GM10266 (cell line): ENCODE measurements at regions not wholly inside any gene's neighbourhood (a gene's known extent, or its start where the extent isn't known, plus 50 kb on each side); places are given as distances from the start of the nearest gene placed in this dataset.

Source experiments
- DNase-seq: peaks from one replicate; pipeline ENCODE4 v3.0.0; 2012; ENCODE audit errors: extremely low spot score
- CTCF ChIP-seq: IDR thresholded peaks from 2 replicates; pipeline ENCODE4 v1.5.1; 2012; ENCODE audit warnings: mild to moderate bottlenecking, low read depth; ENCODE audit not compliant: control insufficient read depth, insufficient read depth; ENCODE audit errors: missing control alignments

GRCh38 chr3:88785841-88786240 lies 321.6 kb upstream of the EPHA3 start:
- no peak for DNase-seq
- TF ChIP-seq CTCF = no peak

- TF ChIP-seq CTCF = no peak
- no peak for DNase-seq
Measured at GRCh38 chr3:88795503-88795902, 311.9 kb upstream of the EPHA3 start.

GRCh38 chr3:88807491-88808105 lies 299.8 kb upstream of the EPHA3 start:
- DNase-seq = no peak
- no peak for TF ChIP-seq CTCF

- no peak for DNase-seq
- TF ChIP-seq CTCF = no peak
Measured at GRCh38 chr3:88809993-88810392, 297.4 kb upstream of the EPHA3 start.

- DNase-seq = no peak
Measured at GRCh38 chr3:88810455-88810854, 297.0 kb upstream of the EPHA3 start.

GRCh38 chr3:88811096-88811495 lies 296.3 kb upstream of the EPHA3 start:
- no peak for DNase-seq
- no peak for TF ChIP-seq CTCF

More at GRCh38 chr3:88810455-88810854, 297.0 kb upstream of the EPHA3 start:
- no peak for TF ChIP-seq CTCF

- no peak for TF ChIP-seq CTCF
- no peak for DNase-seq
Measured at GRCh38 chr3:88812576-88812975, 294.8 kb upstream of the EPHA3 start.
